Colonic mucosa (tissue), 4 donors: ENCODE measurements at regions not wholly inside any gene's neighbourhood (a gene's known extent, or its start where the extent isn't known, plus 50 kb on each side); places are given as distances from the start of the nearest gene placed in this dataset.

ENCODE experiments used
- DNase-seq: peaks from one replicate; pipeline ENCODE4 v3.0.0-alpha.2; 2020
- H3K27ac ChIP-seq: fragments of 200-600 bp; one replicate; pipeline ENCODE4 v1.8.0; 2021
- H3K27me3 ChIP-seq: fragments of 200-600 bp; one replicate; pipeline ENCODE4 v1.8.0; 2021
- H3K36me3 ChIP-seq: fragments of 200-600 bp; one replicate; pipeline ENCODE4 v1.8.0; 2021
- H3K4me1 ChIP-seq: fragments of 200-600 bp; one replicate; pipeline ENCODE4 v1.8.0; 2021; ENCODE audit warnings: mild to moderate bottlenecking
- H3K4me3 ChIP-seq: fragments of 200-600 bp; one replicate; pipeline ENCODE4 v1.8.0; 2021
- H3K9ac ChIP-seq, 2 donors: one replicate each; pipeline ENCODE4 v1.7.0; 2013; ENCODE audit warnings: control low read depth in 2 of 2, low read depth in 2 of 2, low read length in 2 of 2
- H3K9me3 ChIP-seq: fragments of 200-600 bp; one replicate; pipeline ENCODE4 v1.8.0; 2021
- CTCF ChIP-seq: fragments of 200-600 bp; IDR thresholded peaks from one replicate; pipeline ENCODE4 v1.8.0; 2022; ENCODE audit warnings: antibody characterized with exemption, mild to moderate bottlenecking
- intact Hi-C: fragments of 100-400 bp; cut with DNase I; formaldehyde crosslinking; loops from one replicate; pipeline ENCODE4 v1.14.1; 2022
- donor health status: healthy.
- donor health status: DM: no; HTN: no; CAD: no.
- donor health status: DM: no; HTN: no; CAD: no.

DNA sequence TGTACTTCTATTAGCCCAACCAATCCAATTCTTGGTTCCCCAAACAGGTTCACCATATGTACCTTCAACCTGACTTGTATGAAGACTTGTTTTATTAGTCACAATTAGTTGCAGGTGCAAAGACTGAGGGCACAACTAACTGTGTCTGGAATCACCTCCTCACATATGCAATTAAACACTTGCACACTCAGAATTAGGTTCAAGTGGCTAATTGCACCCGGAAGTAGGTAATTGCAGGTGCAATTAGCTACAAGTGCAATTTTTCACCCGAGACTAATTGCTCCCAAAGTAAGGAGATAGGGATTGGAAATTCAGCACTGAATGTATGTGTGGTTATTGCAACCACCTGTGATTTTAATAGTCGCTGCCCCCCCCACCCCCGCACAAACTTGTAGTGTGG, 338.9 kb downstream of the ZSWIM6 start:
- Histone ChIP-seq H3K4me3 (no peak overlapping the region), H3K4me1 (peaks cover 15% of the 10 kb centered on the region), H3K27ac (no peak overlapping the region), H3K9ac (no peak overlapping the region), H3K27me3 (no peaks in the 10 kb centered on the region), H3K9me3 (no peaks in the 10 kb centered on the region), H3K36me3 (no peaks in the 10 kb centered on the region)
- intact Hi-C loops, result loop anchor here (10.0 kb wide), 1 partner anchor 144 kb away; no protein-coding TSS in a partner anchor
- no peak for TF ChIP-seq CTCF
- no peak for DNase-seq

- no peaks in the 10 kb centered on the region for H3K27me3 ChIP-seq
- DNase-seq, result peak; percentile 71
- H3K4me1 ChIP-seq, result peaks cover 12% of the 10 kb centered on the region
- H3K9me3 ChIP-seq, result no peaks in the 10 kb centered on the region
- no peak for TF ChIP-seq CTCF
- peak overlapping the region; percentile 78 for H3K27ac ChIP-seq
- intact Hi-C loops, result loop anchor here (10.0 kb wide), 1 partner anchor 142 kb away; no protein-coding TSS in a partner anchor
- H3K36me3 ChIP-seq, result no peaks in the 10 kb centered on the region
- H3K4me3 ChIP-seq, result no peak overlapping the region
- no peak overlapping the region for H3K9ac ChIP-seq
Measured at GRCh38 chr5:61673007-61673735, 341.1 kb downstream of the ZSWIM6 start.

DNA sequence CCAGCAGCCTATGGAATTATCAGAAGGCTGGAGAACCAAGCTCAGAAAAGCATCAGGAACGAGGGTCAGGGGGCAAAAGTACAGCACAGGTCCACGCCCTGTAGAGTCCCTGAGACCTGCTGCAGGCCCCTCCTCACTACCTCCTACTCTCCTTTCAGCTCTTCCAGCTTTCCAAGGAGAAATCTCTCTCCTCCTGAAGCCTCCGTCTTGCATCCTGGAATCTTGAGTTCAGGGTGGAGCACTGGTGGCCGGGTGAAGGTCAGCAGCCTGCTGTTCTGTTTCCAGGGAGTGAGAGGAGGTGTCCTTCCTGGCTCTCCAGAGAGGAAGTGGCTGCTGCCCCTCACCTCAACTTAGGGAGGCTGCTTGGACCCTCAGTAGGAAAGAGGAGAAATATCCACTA, 342.3 kb downstream of the ZSWIM6 start:
- no peaks in the 10 kb centered on the region for H3K9me3 ChIP-seq
- H3K27ac ChIP-seq, result peak overlapping the region; percentile 78
- intact Hi-C loops, result loop anchor here (10.0 kb wide), 1 partner anchor 140 kb away; no protein-coding TSS in a partner anchor
- no peak for TF ChIP-seq CTCF
- peak; percentile 63 for DNase-seq
- peaks cover 12% of the 10 kb centered on the region for H3K4me1 ChIP-seq
- peak overlapping the region in 1 of 2 donors; percentile 9 for H3K9ac ChIP-seq
- H3K4me3 ChIP-seq, result no peak overlapping the region
- no peaks in the 10 kb centered on the region for H3K36me3 ChIP-seq
- H3K27me3 ChIP-seq, result no peaks in the 10 kb centered on the region

DNA sequence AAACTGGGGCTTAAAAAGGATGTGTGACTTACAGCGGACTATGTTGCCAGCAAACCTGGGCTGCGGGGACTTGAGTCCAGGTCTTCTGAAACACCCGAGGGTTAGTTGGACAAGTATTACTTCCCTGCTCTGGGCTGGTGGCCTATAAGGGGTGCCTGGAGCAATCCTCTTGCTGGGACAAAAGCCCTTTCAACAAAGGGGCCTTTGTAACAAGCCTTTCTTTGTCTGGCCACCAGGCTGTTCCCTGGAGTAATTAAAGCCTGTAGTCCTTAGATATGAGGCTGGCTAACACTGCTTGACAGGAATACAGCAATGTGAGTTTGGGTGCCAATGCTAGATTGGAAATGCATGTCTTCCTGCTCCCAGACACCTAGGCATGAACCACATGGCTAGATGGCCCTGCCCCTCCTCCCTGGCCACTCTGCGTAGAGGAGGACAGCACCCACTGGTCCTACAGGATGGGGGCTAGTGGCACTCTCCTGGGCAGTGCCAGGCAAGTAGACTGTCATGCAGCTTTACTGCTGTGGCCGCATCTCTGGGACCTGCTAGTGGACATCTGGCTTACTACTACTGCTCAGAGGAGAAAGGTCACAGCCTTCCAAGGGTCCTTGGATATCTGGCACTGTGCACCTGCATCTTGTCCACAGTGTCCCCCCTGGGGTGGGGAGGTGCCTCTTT, 343.1 kb downstream of the ZSWIM6 start:
- H3K27ac ChIP-seq, result peak overlapping the region; percentile 78
- intact Hi-C loops, result loop anchor here (10.0 kb wide), 1 partner anchor 140 kb away; no protein-coding TSS in a partner anchor
- DNase-seq, result peak; percentile 50

GRCh38 chr5:61677220-61677619, 345.2 kb downstream of the ZSWIM6 start:
- intact Hi-C loops, result loop anchor here (10.0 kb wide), 1 partner anchor 138 kb away; no protein-coding TSS in a partner anchor
- TF ChIP-seq CTCF, result no peak
- H3K4me1 ChIP-seq, result peaks cover 12% of the 10 kb centered on the region

More for the DNA sequence above, 343.1 kb downstream of the ZSWIM6 start:
- Histone ChIP-seq H3K36me3 (no peaks in the 10 kb centered on the region), H3K4me3 (no peak overlapping the region), H3K4me1 (peaks cover 12% of the 10 kb centered on the region), H3K9me3 (no peaks in the 10 kb centered on the region), H3K9ac (no peak overlapping the region), H3K27me3 (no peaks in the 10 kb centered on the region)
- no peak for TF ChIP-seq CTCF

More at GRCh38 chr5:61677220-61677619, 345.2 kb downstream of the ZSWIM6 start:
- Histone ChIP-seq H3K27me3 (no peaks in the 10 kb centered on the region), H3K9me3 (no peaks in the 10 kb centered on the region), H3K27ac (no peak overlapping the region), H3K4me3 (no peak overlapping the region), H3K36me3 (no peaks in the 10 kb centered on the region), H3K9ac (no peak overlapping the region)
- DNase-seq, result no peak
